Transverse colon (tissue), 4 donors: ENCODE measurements at regions not wholly inside any gene's neighbourhood (a gene's known extent, or its start where the extent isn't known, plus 50 kb on each side); places are given as distances from the start of the nearest gene placed in this dataset.

Experiments
- POLR2AphosphoS5 ChIP-seq, 3 donors: sonication (generic); formaldehyde crosslinking; IDR thresholded peaks; one replicate each; pipeline ENCODE4 v1.6.1; 2016; ENCODE audit warnings: antibody characterized with exemption in 3 of 3
- TF ChIP-seq, protein P1 (sequence below), 5 experiments: fragments of 200-600 bp in 3 of 5; fragments of 450-650 bp in 2 of 5; sonication (generic) in 3 of 5; IDR thresholded peaks; 1 replicate in 2 of 5; 2 replicates in 3 of 5; pipeline ENCODE4 v1.5.1; 2016 to 2017; ENCODE audit warnings: antibody characterized with exemption in 5 of 5, inconsistent platforms in 3 of 5, mild to moderate bottlenecking in 2 of 5, moderate library complexity in 1 of 5

DNA sequence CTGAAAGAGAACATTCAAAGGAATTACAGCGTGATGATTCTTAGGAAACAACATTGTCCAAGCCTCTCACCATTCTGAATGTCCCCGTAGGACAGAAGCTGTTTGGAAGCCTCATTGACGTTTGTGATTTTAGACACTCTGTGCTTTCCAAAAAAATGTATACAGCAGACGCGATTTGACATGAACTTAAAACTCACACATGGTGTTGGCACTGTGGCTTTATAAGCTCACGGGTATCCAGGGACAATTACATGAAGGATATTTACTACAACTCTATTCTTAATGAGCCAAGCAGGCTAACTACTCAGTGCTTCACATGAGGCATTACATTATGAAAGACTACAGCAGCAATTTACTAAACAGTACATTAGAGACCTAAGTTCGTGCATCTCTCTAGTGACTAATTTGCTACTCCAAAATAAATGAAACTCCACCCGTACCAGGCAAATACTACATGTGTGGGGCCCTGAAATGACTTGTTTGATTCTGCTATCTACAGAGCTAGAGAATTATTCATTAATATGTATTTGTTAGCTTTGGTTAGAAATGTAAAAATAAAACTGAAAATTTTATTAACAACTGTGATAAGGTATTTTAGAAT lies 620.7 kb downstream of the SPRY1 start:
- no peak for TF ChIP-seq POLR2AphosphoS5 (IDR thresholded peaks at IDR 0.05)
- TF ChIP-seq, protein P1, sequence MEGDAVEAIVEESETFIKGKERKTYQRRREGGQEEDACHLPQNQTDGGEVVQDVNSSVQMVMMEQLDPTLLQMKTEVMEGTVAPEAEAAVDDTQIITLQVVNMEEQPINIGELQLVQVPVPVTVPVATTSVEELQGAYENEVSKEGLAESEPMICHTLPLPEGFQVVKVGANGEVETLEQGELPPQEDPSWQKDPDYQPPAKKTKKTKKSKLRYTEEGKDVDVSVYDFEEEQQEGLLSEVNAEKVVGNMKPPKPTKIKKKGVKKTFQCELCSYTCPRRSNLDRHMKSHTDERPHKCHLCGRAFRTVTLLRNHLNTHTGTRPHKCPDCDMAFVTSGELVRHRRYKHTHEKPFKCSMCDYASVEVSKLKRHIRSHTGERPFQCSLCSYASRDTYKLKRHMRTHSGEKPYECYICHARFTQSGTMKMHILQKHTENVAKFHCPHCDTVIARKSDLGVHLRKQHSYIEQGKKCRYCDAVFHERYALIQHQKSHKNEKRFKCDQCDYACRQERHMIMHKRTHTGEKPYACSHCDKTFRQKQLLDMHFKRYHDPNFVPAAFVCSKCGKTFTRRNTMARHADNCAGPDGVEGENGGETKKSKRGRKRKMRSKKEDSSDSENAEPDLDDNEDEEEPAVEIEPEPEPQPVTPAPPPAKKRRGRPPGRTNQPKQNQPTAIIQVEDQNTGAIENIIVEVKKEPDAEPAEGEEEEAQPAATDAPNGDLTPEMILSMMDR (IDR thresholded peaks at IDR 0.05): no peak
